ENCODE measurements at regions not wholly inside any gene's neighbourhood (a gene's known extent, or its start where the extent isn't known, plus 50 kb on each side); places are given as distances from the start of the nearest gene placed in this dataset.
"Not testable (repeated sequence)": the region's sequence is repeated elsewhere in the genome, so short reads cannot be mapped to it uniquely, and the experiment has no call there.

- ATAC-seq (ENCODE audit: insufficient number of reproducible peaks, low FRiP score, low read depth): no peak
- Histone ChIP-seq H3K27me3 (replicated peaks; ENCODE audit: insufficient read depth) (no peaks in the 10 kb centered on the region), H3K4me3 (peak overlapping the region; percentile 39), H3K4me1 (ENCODE audit: control insufficient read depth in 1 of 2, low read depth in 2 of 2) (peaks cover 5 to 9% of the 10 kb centered on the region in 2 donors), H3K27ac (peak overlapping the region in 1 of 2 donors; percentile 49), H3K9me3 (no peaks in the 10 kb centered on the region), H3K36me3 (no peaks in the 10 kb centered on the region)
- DNase-seq (ENCODE audit: low spot score): no peak
- no peak for TF ChIP-seq CTCF (IDR thresholded peaks at IDR 0.05)
These were observed 94.1 kb upstream of the GOLGA8J start for GRCh38 chr15:29988701-29989100.

- Histone ChIP-seq H3K4me3 (no peak overlapping the region), H3K27me3 (replicated peaks; ENCODE audit: insufficient read depth) (no peaks in the 10 kb centered on the region), H3K9me3 (no peaks in the 10 kb centered on the region), H3K27ac (no peak overlapping the region), H3K36me3 (no peaks in the 10 kb centered on the region), H3K4me1 (ENCODE audit: control insufficient read depth in 1 of 2, low read depth in 2 of 2) (peaks cover 5 to 9% of the 10 kb centered on the region in 2 donors)
- TF ChIP-seq CTCF (IDR thresholded peaks at IDR 0.05): no peak
- ATAC-seq (ENCODE audit: insufficient number of reproducible peaks, low FRiP score, low read depth): no peak
- no peak for DNase-seq (ENCODE audit: low spot score)
These were observed 95.8 kb upstream of the GOLGA8J start for GRCh38 chr15:29986946-29987345.

GRCh38 chr15:29978411-29979382 is 104.1 kb upstream of the GOLGA8J start:
- DNase-seq (ENCODE audit: low spot score): no peak
- H3K4me3 ChIP-seq: peak overlapping the region; percentile 13
- ATAC-seq (ENCODE audit: insufficient number of reproducible peaks, low FRiP score, low read depth): no peak

GRCh38 chr15:29974056-29974455 is 108.7 kb upstream of the GOLGA8J start:
- not testable (repeated sequence) for H3K36me3 ChIP-seq; ATAC-seq (ENCODE audit: insufficient number of reproducible peaks, low FRiP score, low read depth); H3K9me3 ChIP-seq; H3K27ac ChIP-seq; DNase-seq (ENCODE audit: low spot score); H3K27me3 ChIP-seq (replicated peaks; ENCODE audit: insufficient read depth); H3K4me3 ChIP-seq; H3K4me1 ChIP-seq (ENCODE audit: control insufficient read depth in 1 of 2, low read depth in 2 of 2)

More at GRCh38 chr15:29978411-29979382, 104.1 kb upstream of the GOLGA8J start:
- Histone ChIP-seq H3K9me3 (no peaks in the 10 kb centered on the region), H3K27me3 (replicated peaks; ENCODE audit: insufficient read depth) (no peaks in the 10 kb centered on the region), H3K36me3 (no peaks in the 10 kb centered on the region), H3K4me1 (ENCODE audit: control insufficient read depth in 1 of 2, low read depth in 2 of 2) (no peaks in the 10 kb centered on the region), H3K27ac (peak overlapping the region in 1 of 2 donors; percentile 40)
- TF ChIP-seq CTCF (IDR thresholded peaks at IDR 0.05): no peak

- DNase-seq (ENCODE audit: low spot score) (no peak), ATAC-seq (ENCODE audit: insufficient number of reproducible peaks, low FRiP score, low read depth) (no peak)
- Histone ChIP-seq H3K4me3 (no peak overlapping the region), H3K27me3 (replicated peaks; ENCODE audit: insufficient read depth) (no peaks in the 10 kb centered on the region), H3K27ac (no peak overlapping the region), H3K36me3 (no peaks in the 10 kb centered on the region), H3K4me1 (ENCODE audit: control insufficient read depth in 1 of 2, low read depth in 2 of 2) (no peaks in the 10 kb centered on the region), H3K9me3 (no peaks in the 10 kb centered on the region)
- no peak for TF ChIP-seq CTCF (IDR thresholded peaks at IDR 0.05)
These were observed 110.7 kb upstream of the GOLGA8J start for GRCh38 chr15:29972051-29972450.

All from thoracic aorta (tissue), 2 donors.